ENCODE measurements at regions not wholly inside any gene's neighbourhood (a gene's known extent, or its start where the extent isn't known, plus 50 kb on each side); places are given as distances from the start of the nearest gene placed in this dataset.
"Not testable (repeated sequence)": the region's sequence is repeated elsewhere in the genome, so short reads cannot be mapped to it uniquely, and the experiment has no call there.

GRCh38 chr3:182000447-182000846 is 288.7 kb downstream of the SOX2 start:
- DNase-seq = no peak

- no peak for DNase-seq
Observed at GRCh38 chr3:182005219-182005618, 293.5 kb downstream of the SOX2 start.

GRCh38 chr3:182005701-182006100 is 294.0 kb downstream of the SOX2 start:
- no peak for DNase-seq

DNA sequence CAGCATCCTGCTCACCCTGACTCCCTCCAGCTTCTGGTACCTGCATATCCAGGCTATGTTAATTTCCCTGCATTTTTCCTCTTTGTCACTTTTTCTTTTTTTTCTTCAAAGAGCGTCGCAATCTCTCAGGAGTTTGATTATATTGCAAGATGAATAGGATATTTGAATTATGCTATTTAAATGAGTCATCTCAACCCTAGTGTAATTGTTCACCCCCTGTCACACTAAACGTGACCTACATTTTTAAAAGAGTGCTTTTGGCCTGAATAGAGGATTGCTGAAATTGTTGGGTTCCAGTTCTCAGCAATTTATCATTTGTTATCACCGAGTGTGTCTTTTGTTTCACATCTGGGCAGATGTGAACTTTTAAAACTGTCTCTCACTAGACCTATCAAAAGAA is 294.7 kb downstream of the SOX2 start:
- no peak for DNase-seq

DNA sequence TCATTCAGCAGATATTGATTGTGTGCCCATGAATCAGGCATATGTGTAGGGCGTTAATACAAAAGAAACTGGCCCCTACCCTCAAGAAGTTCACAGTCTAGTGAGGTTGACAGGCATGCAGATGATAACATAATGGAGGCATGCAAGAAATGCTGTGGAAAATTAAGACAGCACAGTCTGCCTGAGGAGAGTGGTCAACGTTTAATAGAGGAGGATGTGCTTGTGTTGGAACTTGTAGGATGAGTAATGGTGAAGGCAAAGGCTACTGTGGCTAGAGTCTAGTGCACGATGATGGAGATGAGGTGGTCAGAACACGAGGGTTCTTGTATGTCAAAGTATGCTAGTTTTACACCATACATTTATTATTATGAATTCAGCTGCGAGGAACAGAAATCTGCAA is 295.7 kb downstream of the SOX2 start:
- DNase-seq = no peak

DNA sequence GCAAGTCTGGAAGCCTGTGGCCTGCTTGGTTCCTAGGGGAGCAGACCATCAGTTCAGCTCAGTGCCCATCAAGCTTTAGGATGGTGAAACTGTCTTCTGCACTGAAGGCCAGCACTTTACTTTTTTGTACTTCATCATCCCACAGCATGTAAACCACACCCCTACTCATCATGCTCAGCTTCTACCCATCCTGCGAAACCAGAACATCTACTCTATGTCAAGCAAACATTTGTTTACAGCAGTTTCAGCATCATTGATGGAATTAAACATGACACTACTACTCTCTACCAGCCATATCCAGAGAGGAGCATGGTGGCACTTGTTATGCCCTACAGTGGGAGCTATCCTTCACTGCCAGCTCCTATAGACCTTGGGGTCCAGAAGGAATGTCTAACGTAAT is 306.6 kb downstream of the SOX2 start:
- no peak for DNase-seq

- no peak for DNase-seq
Observed at GRCh38 chr3:182019926-182020325, 308.2 kb downstream of the SOX2 start.

- no peak for DNase-seq
Observed at GRCh38 chr3:182023843-182024242, 312.1 kb downstream of the SOX2 start.

- DNase-seq = no peak
Observed at GRCh38 chr3:182027366-182027765, 315.6 kb downstream of the SOX2 start.

GRCh38 chr3:182028081-182028480 is 316.4 kb downstream of the SOX2 start:
- no peak for DNase-seq

DNA sequence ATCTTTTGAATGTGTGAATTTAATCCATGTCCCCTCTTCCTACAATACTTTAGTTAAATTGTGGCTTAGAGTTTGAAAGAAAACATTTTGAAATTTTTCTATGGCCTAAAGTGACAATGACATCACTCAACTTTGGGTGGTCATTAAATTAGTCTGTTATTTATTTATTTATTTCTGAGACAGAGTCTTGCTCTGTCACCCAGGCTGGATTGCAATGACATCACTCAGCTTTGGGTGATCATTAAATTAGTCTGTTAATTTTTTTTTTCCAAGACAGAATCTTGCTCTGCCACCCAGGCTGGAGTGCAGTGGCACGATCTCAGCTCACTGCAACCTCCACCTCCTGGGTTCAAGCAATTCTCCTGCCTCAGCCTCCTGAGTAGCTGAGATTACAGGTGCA is 322.5 kb downstream of the SOX2 start:
- not testable (repeated sequence) for DNase-seq

DNA sequence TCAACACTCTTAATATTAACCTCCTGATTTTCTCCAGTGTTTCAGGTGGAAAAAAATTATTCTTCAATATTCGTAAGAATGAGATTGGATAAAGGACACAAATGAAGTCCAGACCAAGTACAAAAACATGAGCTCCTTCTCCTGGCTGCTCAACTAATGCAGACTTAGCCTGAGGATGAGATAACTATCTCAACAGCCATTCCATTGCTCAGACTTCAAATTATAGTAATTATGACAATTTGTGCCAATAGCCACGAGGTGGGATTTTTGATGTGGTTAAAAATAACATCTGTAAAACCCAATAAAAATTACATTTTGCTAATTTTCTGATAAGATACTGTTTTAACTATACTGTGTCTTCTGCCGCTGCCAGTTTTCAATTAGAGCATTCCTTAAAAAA is 323.6 kb downstream of the SOX2 start:
- DNase-seq = no peak

DNA sequence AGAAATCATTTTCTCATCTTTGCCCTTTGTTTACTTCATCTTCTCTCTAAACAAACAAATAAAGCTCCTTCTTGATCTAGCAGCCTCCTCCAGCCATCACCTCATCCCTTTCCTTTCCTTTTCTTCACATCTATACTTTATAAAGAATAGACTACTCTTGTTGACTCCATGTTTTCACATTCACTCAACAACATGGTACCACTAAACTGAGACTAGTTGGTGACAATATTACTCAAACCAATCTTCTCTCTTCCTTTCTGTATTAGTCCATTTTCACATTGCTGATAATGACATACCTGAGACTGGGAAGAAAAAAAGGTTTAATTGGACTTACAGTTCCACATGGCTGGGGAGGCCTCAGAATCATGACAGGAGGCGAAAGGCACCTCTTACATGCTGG is 324.7 kb downstream of the SOX2 start:
- DNase-seq = no peak

GRCh38 chr3:182041668-182042291 is 330.1 kb downstream of the SOX2 start:
- DNase-seq = no peak

- no peak for DNase-seq
Observed at GRCh38 chr3:182045736-182046135, 334.0 kb downstream of the SOX2 start.

DNA sequence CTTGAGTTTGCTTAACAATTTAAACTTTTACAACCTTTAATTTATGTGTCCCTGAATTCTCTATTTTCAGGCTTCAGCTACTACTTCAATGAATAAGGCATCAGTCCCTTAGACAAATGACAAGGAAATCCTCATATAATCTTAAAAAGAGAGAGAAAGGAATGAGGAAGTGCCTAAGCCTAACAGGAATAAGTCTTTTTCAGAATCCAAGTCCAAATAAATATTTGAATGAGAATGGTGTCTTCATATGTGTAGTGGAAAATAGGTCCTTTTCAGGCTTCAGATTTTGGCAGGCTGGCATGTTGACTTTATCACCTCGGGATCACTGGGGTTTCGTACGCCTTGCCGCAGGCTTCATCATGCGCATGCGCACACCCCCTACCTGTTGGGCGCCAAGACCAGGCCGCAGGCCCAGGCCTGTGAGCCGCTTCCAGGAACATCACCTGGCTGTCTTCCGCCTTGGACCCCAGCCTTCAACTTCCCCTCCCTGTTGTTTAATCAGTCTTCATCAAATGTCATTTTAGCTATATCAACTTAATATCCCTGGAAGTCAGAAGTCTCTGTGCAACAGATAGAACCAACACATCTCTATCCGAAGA is 334.5 kb downstream of the SOX2 start:
- DNase-seq = no peak

DNA sequence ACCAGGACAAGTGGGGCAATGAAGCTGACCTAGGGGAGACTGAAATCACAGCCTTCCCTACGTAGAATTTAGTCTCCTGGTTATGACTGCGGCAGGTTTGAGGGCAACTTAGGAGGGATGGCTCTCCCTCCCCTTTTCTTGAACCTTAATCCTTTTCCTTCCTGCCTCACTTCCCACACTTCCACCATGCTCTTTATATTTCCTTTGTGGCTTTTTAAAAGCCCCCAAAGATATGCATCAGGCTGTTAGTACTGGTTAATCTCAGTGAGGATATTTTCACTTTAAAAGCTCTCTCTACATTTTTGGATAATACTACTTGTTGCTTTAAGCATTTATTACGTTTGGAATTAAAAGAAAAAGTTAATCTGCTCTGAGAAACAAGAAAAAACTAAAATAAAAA is 339.2 kb downstream of the SOX2 start:
- no peak for DNase-seq

GRCh38 chr3:182052332-182052731 is 340.6 kb downstream of the SOX2 start:
- DNase-seq = no peak

DNA sequence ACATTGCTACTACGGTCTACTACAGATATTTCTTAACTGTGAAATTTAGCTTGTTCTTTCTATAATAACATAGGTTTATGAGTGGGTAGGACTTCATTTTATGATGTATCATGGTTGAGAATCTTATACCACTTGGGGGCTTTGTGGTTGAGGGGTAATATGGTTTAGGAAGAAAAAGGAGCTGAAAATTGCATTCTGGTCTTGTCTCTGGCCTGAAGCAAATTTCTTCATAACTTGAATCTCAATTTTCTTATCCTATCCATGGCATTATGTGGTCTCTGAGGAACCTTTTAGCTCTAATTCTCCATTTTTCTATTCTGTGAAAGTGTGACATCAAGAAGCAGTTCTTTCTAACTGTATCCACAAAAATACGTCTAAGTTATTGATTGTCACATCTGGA is 341.0 kb downstream of the SOX2 start:
- DNase-seq = no peak

GRCh38 chr3:182058488-182058887 is 346.8 kb downstream of the SOX2 start:
- no peak for DNase-seq

DNA sequence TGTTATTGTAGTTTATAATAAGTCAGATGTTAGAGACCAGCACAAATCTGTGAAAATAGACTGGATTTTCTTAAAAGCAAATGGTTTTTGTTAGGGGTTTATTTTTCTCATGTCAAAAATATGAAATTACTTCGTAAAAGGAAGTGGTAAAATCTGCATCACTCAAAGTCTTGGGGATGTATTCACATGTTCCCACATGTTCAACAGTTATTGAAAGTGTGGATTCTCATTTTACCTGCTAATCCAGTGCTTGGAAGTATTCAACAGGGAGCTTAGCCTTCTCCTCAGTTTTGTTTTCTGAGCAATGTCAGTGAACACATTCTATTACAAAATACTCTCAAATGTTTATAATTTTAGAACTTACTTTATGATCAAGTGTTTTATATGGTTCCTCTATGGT is 352.0 kb downstream of the SOX2 start:
- DNase-seq = no peak

GRCh38 chr3:182067423-182067822 is 355.7 kb downstream of the SOX2 start:
- no peak for DNase-seq

DNA sequence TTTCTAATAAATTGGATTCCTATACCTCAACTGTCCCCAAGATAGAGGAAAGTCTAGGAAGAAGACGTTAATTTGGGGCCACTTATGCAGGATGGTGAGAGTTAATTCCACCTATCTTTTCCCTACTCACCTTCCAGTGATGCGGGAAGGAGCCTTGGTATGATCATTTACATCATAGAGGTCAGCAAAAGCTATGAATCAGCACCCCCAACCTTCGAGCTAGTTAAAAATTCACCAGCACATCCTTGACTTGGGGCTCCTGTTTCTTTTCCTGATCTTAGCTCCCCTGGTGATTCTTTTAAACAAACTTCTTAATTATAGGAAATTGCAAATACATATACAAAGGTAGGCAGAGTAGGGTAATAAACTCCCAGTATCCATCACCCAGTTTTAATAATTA is 366.6 kb downstream of the SOX2 start:
- no peak for DNase-seq

DNA sequence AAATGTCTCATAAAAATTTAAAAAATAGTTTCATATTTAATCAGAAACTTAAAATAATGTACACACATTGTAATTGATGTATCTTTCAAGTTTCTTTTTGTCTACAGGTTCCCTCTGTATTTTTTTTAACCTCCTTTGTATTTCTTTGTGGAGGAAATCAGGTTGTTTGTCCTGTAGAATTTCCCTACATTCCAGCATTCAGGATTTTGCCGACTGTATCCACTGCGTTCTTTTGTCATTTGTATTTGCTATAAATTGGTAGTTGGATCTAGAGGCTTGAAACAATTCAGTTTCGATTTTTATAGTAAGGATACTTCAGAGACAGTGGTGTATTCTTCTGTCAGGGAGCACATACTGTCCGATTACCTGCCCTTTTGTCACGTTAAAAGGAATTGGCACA is 367.2 kb downstream of the SOX2 start:
- no peak for DNase-seq

GRCh38 chr3:182081096-182081495 is 369.4 kb downstream of the SOX2 start:
- DNase-seq = no peak

All from GDM1 (cell line).